ENCODE measurements at regions not wholly inside any gene's neighbourhood (a gene's known extent, or its start where the extent isn't known, plus 50 kb on each side); places are given as distances from the start of the nearest gene placed in this dataset.

GRCh38 chr5:58105836-58106235 lies 354.1 kb downstream of the PLK2 start:
- Histone ChIP-seq H3K4me3 (ENCODE audit: low read depth in 1 of 2, low read length in 2 of 2) (no peak overlapping the region), H3K27me3 (ENCODE audit: low read depth, low read length) (no peaks in the 10 kb centered on the region), H3K9me3 (ENCODE audit: control insufficient read depth in 1 of 2, low read length in 2 of 2) (no peaks in the 10 kb centered on the region), H3K4me1 (ENCODE audit: control insufficient read depth in 1 of 2, insufficient read depth in 2 of 2, low read length in 2 of 2) (no peaks in the 10 kb centered on the region), H3K27ac (ENCODE audit: low read length) (no peak overlapping the region), H3K36me3 (ENCODE audit: control insufficient read depth in 1 of 2, insufficient read depth in 2 of 2, low read length in 2 of 2) (no peaks in the 10 kb centered on the region)

- Histone ChIP-seq H3K27me3 (ENCODE audit: low read depth, low read length) (no peaks in the 10 kb centered on the region), H3K4me3 (ENCODE audit: low read depth in 1 of 2, low read length in 2 of 2) (no peak overlapping the region)
Observed at GRCh38 chr5:58099257-58099656, 360.6 kb downstream of the PLK2 start.

GRCh38 chr5:58094031-58094430 lies 365.9 kb downstream of the PLK2 start:
- Histone ChIP-seq H3K4me1 (ENCODE audit: control insufficient read depth in 1 of 2, insufficient read depth in 2 of 2, low read length in 2 of 2) (no peaks in the 10 kb centered on the region), H3K4me3 (ENCODE audit: low read depth in 1 of 2, low read length in 2 of 2) (no peak overlapping the region), H3K36me3 (ENCODE audit: control insufficient read depth in 1 of 2, insufficient read depth in 2 of 2, low read length in 2 of 2) (no peaks in the 10 kb centered on the region), H3K27ac (ENCODE audit: low read length) (no peak overlapping the region), H3K9me3 (ENCODE audit: control insufficient read depth in 1 of 2, low read length in 2 of 2) (no peaks in the 10 kb centered on the region), H3K27me3 (ENCODE audit: low read depth, low read length) (no peaks in the 10 kb centered on the region)

More at GRCh38 chr5:58099257-58099656, 360.6 kb downstream of the PLK2 start:
- Histone ChIP-seq H3K36me3 (ENCODE audit: control insufficient read depth in 1 of 2, insufficient read depth in 2 of 2, low read length in 2 of 2) (no peaks in the 10 kb centered on the region), H3K4me1 (ENCODE audit: control insufficient read depth in 1 of 2, insufficient read depth in 2 of 2, low read length in 2 of 2) (no peaks in the 10 kb centered on the region), H3K9me3 (ENCODE audit: control insufficient read depth in 1 of 2, low read length in 2 of 2) (no peaks in the 10 kb centered on the region), H3K27ac (ENCODE audit: low read length) (no peak overlapping the region)

GRCh38 chr5:58090704-58091103 lies 369.2 kb downstream of the PLK2 start:
- H3K36me3 ChIP-seq (ENCODE audit: control insufficient read depth in 1 of 2, insufficient read depth in 2 of 2, low read length in 2 of 2) = no peaks in the 10 kb centered on the region
- H3K9me3 ChIP-seq (ENCODE audit: control insufficient read depth in 1 of 2, low read length in 2 of 2) = no peaks in the 10 kb centered on the region
- no peaks in the 10 kb centered on the region for H3K27me3 ChIP-seq (ENCODE audit: low read depth, low read length)
- H3K4me3 ChIP-seq (ENCODE audit: low read depth in 1 of 2, low read length in 2 of 2) = no peak overlapping the region
- H3K27ac ChIP-seq (ENCODE audit: low read length) = no peak overlapping the region
- no peaks in the 10 kb centered on the region for H3K4me1 ChIP-seq (ENCODE audit: control insufficient read depth in 1 of 2, insufficient read depth in 2 of 2, low read length in 2 of 2)

DNA sequence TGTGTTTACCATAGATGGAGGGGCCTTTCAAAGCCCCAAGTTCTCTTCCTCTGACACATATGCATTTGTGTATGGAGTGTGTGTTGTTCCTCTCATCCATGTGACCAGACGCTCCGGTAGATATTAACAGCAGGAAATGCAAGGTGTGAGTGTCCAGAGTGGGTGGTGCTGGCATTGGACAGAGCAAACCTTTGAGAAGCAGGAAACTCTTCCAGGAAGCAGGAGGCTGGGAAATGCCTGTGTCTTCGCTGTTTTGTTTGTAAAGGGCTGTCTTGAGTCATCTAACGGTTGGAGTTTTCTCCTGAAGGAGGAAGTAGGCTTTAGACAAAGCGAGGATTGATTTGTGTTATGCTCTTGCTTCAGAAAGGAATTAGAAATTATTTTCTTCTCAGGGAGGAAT lies 370.9 kb downstream of the PLK2 start:
- H3K27ac ChIP-seq (ENCODE audit: low read length) = no peak overlapping the region
- no peak overlapping the region for H3K4me3 ChIP-seq (ENCODE audit: low read depth in 1 of 2, low read length in 2 of 2)
- no peaks in the 10 kb centered on the region for H3K27me3 ChIP-seq (ENCODE audit: low read depth, low read length)
- H3K9me3 ChIP-seq (ENCODE audit: control insufficient read depth in 1 of 2, low read length in 2 of 2) = no peaks in the 10 kb centered on the region
- H3K4me1 ChIP-seq (ENCODE audit: control insufficient read depth in 1 of 2, insufficient read depth in 2 of 2, low read length in 2 of 2) = no peaks in the 10 kb centered on the region
- no peaks in the 10 kb centered on the region for H3K36me3 ChIP-seq (ENCODE audit: control insufficient read depth in 1 of 2, insufficient read depth in 2 of 2, low read length in 2 of 2)

GRCh38 chr5:58087905-58088304 lies 372.0 kb downstream of the PLK2 start:
- no peaks in the 10 kb centered on the region for H3K36me3 ChIP-seq (ENCODE audit: control insufficient read depth in 1 of 2, insufficient read depth in 2 of 2, low read length in 2 of 2)
- no peaks in the 10 kb centered on the region for H3K4me1 ChIP-seq (ENCODE audit: control insufficient read depth in 1 of 2, insufficient read depth in 2 of 2, low read length in 2 of 2)
- H3K27me3 ChIP-seq (ENCODE audit: low read depth, low read length) = no peaks in the 10 kb centered on the region
- H3K27ac ChIP-seq (ENCODE audit: low read length) = no peak overlapping the region
- H3K9me3 ChIP-seq (ENCODE audit: control insufficient read depth in 1 of 2, low read length in 2 of 2) = no peaks in the 10 kb centered on the region
- no peak overlapping the region for H3K4me3 ChIP-seq (ENCODE audit: low read depth in 1 of 2, low read length in 2 of 2)

DNA sequence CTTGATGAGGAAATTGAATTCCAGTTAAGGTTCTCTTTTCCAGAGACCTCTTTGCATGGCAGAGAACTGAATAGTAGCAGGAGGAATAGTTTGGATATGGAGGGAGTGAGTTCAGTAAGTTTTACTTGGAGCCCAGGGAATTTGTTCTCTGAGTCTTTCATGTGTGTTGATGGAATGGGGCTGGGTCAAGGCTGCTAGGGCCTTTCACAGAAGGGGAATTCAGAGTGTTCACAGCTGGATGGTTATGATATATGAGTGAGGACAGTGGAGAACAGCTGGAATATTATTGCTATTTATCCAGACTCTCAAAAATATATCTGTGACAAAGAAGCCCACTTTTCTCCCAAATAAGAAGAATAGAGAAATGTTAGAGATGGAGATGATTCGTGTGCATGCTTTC lies 372.8 kb downstream of the PLK2 start:
- no peaks in the 10 kb centered on the region for H3K9me3 ChIP-seq (ENCODE audit: control insufficient read depth in 1 of 2, low read length in 2 of 2)
- H3K27me3 ChIP-seq (ENCODE audit: low read depth, low read length) = no peaks in the 10 kb centered on the region
- no peaks in the 10 kb centered on the region for H3K36me3 ChIP-seq (ENCODE audit: control insufficient read depth in 1 of 2, insufficient read depth in 2 of 2, low read length in 2 of 2)
- H3K4me1 ChIP-seq (ENCODE audit: control insufficient read depth in 1 of 2, insufficient read depth in 2 of 2, low read length in 2 of 2) = no peaks in the 10 kb centered on the region
- no peak overlapping the region for H3K27ac ChIP-seq (ENCODE audit: low read length)
- H3K4me3 ChIP-seq (ENCODE audit: low read depth in 1 of 2, low read length in 2 of 2) = no peak overlapping the region

DNA sequence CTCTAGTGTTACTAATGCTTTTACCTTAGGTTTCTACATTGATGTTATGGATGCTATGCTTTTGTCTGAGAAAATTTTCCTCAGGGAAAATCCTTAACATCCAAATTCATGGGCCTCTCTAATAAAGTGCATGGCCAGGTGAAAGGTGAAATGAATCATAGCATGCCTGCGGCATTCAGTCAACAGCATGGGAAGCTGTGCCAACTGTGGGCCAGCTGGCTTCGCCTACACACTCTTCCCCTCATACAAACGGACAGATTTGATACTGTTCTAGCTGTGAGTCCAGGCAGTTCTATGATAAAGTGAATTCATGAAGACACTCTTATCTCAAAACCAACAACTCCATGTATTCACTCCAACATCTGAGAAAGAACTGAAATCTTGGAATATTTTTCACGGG lies 374.1 kb downstream of the PLK2 start:
- no peaks in the 10 kb centered on the region for H3K36me3 ChIP-seq (ENCODE audit: control insufficient read depth in 1 of 2, insufficient read depth in 2 of 2, low read length in 2 of 2)
- H3K9me3 ChIP-seq (ENCODE audit: control insufficient read depth in 1 of 2, low read length in 2 of 2) = no peaks in the 10 kb centered on the region
- no peak overlapping the region for H3K27ac ChIP-seq (ENCODE audit: low read length)

DNA sequence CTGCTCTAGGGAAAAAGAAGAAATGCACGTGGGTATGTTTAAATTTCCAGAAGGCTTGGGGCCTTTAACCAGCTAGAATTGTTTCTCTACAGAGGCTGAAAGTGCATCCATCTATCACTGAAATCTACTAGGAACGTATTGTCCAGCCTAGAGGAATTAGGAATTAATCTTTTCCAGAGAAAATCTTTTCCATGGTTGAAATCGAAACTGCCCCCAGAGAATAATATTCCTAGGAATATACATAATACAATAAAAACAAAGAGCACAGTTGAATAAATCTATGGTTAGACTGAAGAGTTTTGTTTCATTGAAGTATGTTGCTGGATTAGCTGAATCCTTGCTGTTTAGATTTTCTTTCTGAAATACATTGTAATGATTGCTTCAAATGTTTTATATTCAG lies 378.5 kb downstream of the PLK2 start:
- Histone ChIP-seq H3K4me1 (ENCODE audit: control insufficient read depth in 1 of 2, insufficient read depth in 2 of 2, low read length in 2 of 2) (no peaks in the 10 kb centered on the region), H3K27me3 (ENCODE audit: low read depth, low read length) (no peaks in the 10 kb centered on the region), H3K36me3 (ENCODE audit: control insufficient read depth in 1 of 2, insufficient read depth in 2 of 2, low read length in 2 of 2) (no peaks in the 10 kb centered on the region), H3K27ac (ENCODE audit: low read length) (no peak overlapping the region), H3K9me3 (ENCODE audit: control insufficient read depth in 1 of 2, low read length in 2 of 2) (no peaks in the 10 kb centered on the region), H3K4me3 (ENCODE audit: low read depth in 1 of 2, low read length in 2 of 2) (no peak overlapping the region)

More for the DNA sequence above, 374.1 kb downstream of the PLK2 start:
- H3K27me3 ChIP-seq (ENCODE audit: low read depth, low read length) = no peaks in the 10 kb centered on the region
- no peaks in the 10 kb centered on the region for H3K4me1 ChIP-seq (ENCODE audit: control insufficient read depth in 1 of 2, insufficient read depth in 2 of 2, low read length in 2 of 2)
- H3K4me3 ChIP-seq (ENCODE audit: low read depth in 1 of 2, low read length in 2 of 2) = no peak overlapping the region

GRCh38 chr5:58080573-58080972 lies 379.3 kb downstream of the PLK2 start:
- Histone ChIP-seq H3K27me3 (ENCODE audit: low read depth, low read length) (no peaks in the 10 kb centered on the region), H3K27ac (ENCODE audit: low read length) (no peak overlapping the region), H3K4me3 (ENCODE audit: low read depth in 1 of 2, low read length in 2 of 2) (no peak overlapping the region), H3K4me1 (ENCODE audit: control insufficient read depth in 1 of 2, insufficient read depth in 2 of 2, low read length in 2 of 2) (no peaks in the 10 kb centered on the region), H3K9me3 (ENCODE audit: control insufficient read depth in 1 of 2, low read length in 2 of 2) (no peaks in the 10 kb centered on the region), H3K36me3 (ENCODE audit: control insufficient read depth in 1 of 2, insufficient read depth in 2 of 2, low read length in 2 of 2) (no peaks in the 10 kb centered on the region)

DNA sequence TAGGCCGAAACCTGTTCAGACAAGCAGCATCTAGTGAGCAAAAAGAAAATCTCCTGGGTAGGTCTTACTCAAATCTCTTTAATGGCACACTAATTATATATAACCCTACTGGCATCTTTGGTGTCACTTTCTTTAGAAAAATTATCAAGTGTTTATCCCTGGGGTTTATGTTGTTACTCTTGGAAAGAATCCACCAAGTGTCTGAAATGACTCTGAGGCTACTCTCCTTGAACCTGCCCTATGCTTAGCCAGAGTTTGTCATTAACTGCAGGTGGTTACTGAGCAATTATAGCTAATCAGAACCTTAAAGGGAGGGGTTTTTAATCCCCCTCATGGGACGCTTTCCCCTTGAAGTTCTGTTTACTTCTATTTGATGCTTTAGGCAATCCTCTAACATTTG lies 381.9 kb downstream of the PLK2 start:
- Histone ChIP-seq H3K4me1 (ENCODE audit: control insufficient read depth in 1 of 2, insufficient read depth in 2 of 2, low read length in 2 of 2) (no peaks in the 10 kb centered on the region), H3K4me3 (ENCODE audit: low read depth in 1 of 2, low read length in 2 of 2) (no peak overlapping the region), H3K9me3 (ENCODE audit: control insufficient read depth in 1 of 2, low read length in 2 of 2) (no peaks in the 10 kb centered on the region), H3K36me3 (ENCODE audit: control insufficient read depth in 1 of 2, insufficient read depth in 2 of 2, low read length in 2 of 2) (no peaks in the 10 kb centered on the region), H3K27ac (ENCODE audit: low read length) (no peak overlapping the region), H3K27me3 (ENCODE audit: low read depth, low read length) (no peaks in the 10 kb centered on the region)

- Histone ChIP-seq H3K27me3 (ENCODE audit: low read depth, low read length) (no peaks in the 10 kb centered on the region), H3K4me3 (ENCODE audit: low read depth in 1 of 2, low read length in 2 of 2) (no peak overlapping the region), H3K36me3 (ENCODE audit: control insufficient read depth in 1 of 2, insufficient read depth in 2 of 2, low read length in 2 of 2) (no peaks in the 10 kb centered on the region), H3K9me3 (ENCODE audit: control insufficient read depth in 1 of 2, low read length in 2 of 2) (no peaks in the 10 kb centered on the region), H3K27ac (ENCODE audit: low read length) (no peak overlapping the region), H3K4me1 (ENCODE audit: control insufficient read depth in 1 of 2, insufficient read depth in 2 of 2, low read length in 2 of 2) (peaks cover 0 to 1% of the 10 kb centered on the region in 2 donors)
Observed at GRCh38 chr5:58077416-58077815, 382.5 kb downstream of the PLK2 start.
